22Rv1 (cell line): ENCODE measurements at regions not wholly inside any gene's neighbourhood (a gene's known extent, or its start where the extent isn't known, plus 50 kb on each side); places are given as distances from the start of the nearest gene placed in this dataset.
A peak's percentile ranks its signal among the peaks of the same experiment; 100 is the strongest.

ENCODE experiments used
- H3K27ac ChIP-seq: fragments of 450-650 bp; 2 replicates; pipeline ENCODE4 v1.5.1; 2017
- CTCF ChIP-seq: fragments of 450-650 bp; IDR thresholded peaks from 2 replicates; pipeline ENCODE4 v1.5.1; 2017; ENCODE audit warnings: mild to moderate bottlenecking
- ZFX ChIP-seq: fragments of 450-650 bp; IDR thresholded peaks from 2 replicates; pipeline ENCODE4 v1.6.1; 2017; ENCODE audit warnings: antibody characterized with exemption, borderline replicate concordance

GRCh38 chr5:12294151-12294550, 389.9 kb upstream of the CTNND2 start:
- no peak for TF ChIP-seq ZFX
- no peak for TF ChIP-seq CTCF
- H3K27ac ChIP-seq: no peak overlapping the region

- no peak overlapping the region for H3K27ac ChIP-seq
- TF ChIP-seq ZFX: no peak
- TF ChIP-seq CTCF: peak; percentile 67
These were observed 388.5 kb upstream of the CTNND2 start for GRCh38 chr5:12292610-12293204.

GRCh38 chr5:12284604-12285003, 380.4 kb upstream of the CTNND2 start:
- TF ChIP-seq CTCF: no peak
- no peak for TF ChIP-seq ZFX
- H3K27ac ChIP-seq: no peak overlapping the region

GRCh38 chr5:12277504-12278192, 373.4 kb upstream of the CTNND2 start:
- H3K27ac ChIP-seq: no peak overlapping the region
- TF ChIP-seq CTCF: no peak
- TF ChIP-seq ZFX: no peak

- TF ChIP-seq CTCF: no peak
- no peak for TF ChIP-seq ZFX
- H3K27ac ChIP-seq: no peak overlapping the region
These were observed 370.0 kb upstream of the CTNND2 start for GRCh38 chr5:12274236-12274635.

GRCh38 chr5:12272389-12272788, 368.1 kb upstream of the CTNND2 start:
- no peak overlapping the region for H3K27ac ChIP-seq
- TF ChIP-seq CTCF (peak; percentile 37), ZFX (no peak)

GRCh38 chr5:12270914-12271313, 366.7 kb upstream of the CTNND2 start:
- TF ChIP-seq ZFX (no peak), CTCF (no peak)
- no peak overlapping the region for H3K27ac ChIP-seq
